Activated CD8-positive, alpha-beta memory T cell treated with anti-CD3 and anti-CD28 coated beads, Interleukin-2, amount 50 U/mL, for 24 hours (primary cell): ENCODE measurements at regions not wholly inside any gene's neighbourhood (a gene's known extent, or its start where the extent isn't known, plus 50 kb on each side); places are given as distances from the start of the nearest gene placed in this dataset.

ENCODE experiments used
- DNase-seq: peaks from one replicate; pipeline ENCODE4 v3.0.0-alpha.2; 2020; ENCODE audit errors: extremely low read depth

GRCh38 chr18:39752351-39752750 is 2186.8 kb upstream of the CELF4 start:
- no peak for DNase-seq

- DNase-seq = no peak
These were observed 2186.3 kb upstream of the CELF4 start for GRCh38 chr18:39751921-39752320.

- no peak for DNase-seq
These were observed 2185.6 kb upstream of the CELF4 start for GRCh38 chr18:39751161-39751560.

- no peak for DNase-seq
These were observed 2183.6 kb upstream of the CELF4 start for GRCh38 chr18:39749154-39749553.

GRCh38 chr18:39748727-39749126 is 2183.1 kb upstream of the CELF4 start:
- no peak for DNase-seq

GRCh38 chr18:39746201-39746600 is 2180.6 kb upstream of the CELF4 start:
- DNase-seq = no peak

GRCh38 chr18:39743463-39743862 is 2177.9 kb upstream of the CELF4 start:
- DNase-seq = no peak

- no peak for DNase-seq
These were observed 2176.3 kb upstream of the CELF4 start for GRCh38 chr18:39741755-39742466.

GRCh38 chr18:39737869-39738268 is 2172.3 kb upstream of the CELF4 start:
- DNase-seq = no peak

- DNase-seq = no peak
These were observed 2167.3 kb upstream of the CELF4 start for GRCh38 chr18:39732918-39733317.

GRCh38 chr18:39730606-39731005 is 2165.0 kb upstream of the CELF4 start:
- DNase-seq = no peak

GRCh38 chr18:39724652-39725051 is 2159.1 kb upstream of the CELF4 start:
- DNase-seq = no peak

GRCh38 chr18:39721712-39722111 is 2156.1 kb upstream of the CELF4 start:
- DNase-seq = no peak

- no peak for DNase-seq
These were observed 2148.4 kb upstream of the CELF4 start for GRCh38 chr18:39713961-39714360.

- DNase-seq = no peak
These were observed 2146.1 kb upstream of the CELF4 start for GRCh38 chr18:39711701-39712100.

- no peak for DNase-seq
These were observed 2139.8 kb upstream of the CELF4 start for GRCh38 chr18:39705362-39705761.

- no peak for DNase-seq
These were observed 2137.3 kb upstream of the CELF4 start for GRCh38 chr18:39702888-39703287.

GRCh38 chr18:39701839-39702238 is 2136.2 kb upstream of the CELF4 start:
- DNase-seq = no peak

- DNase-seq = no peak
These were observed 2135.6 kb upstream of the CELF4 start for GRCh38 chr18:39701055-39701783.

- no peak for DNase-seq
These were observed 2133.9 kb upstream of the CELF4 start for GRCh38 chr18:39699340-39699964.

GRCh38 chr18:39698436-39698835 is 2132.8 kb upstream of the CELF4 start:
- DNase-seq = no peak

- DNase-seq = no peak
These were observed 2127.8 kb upstream of the CELF4 start for GRCh38 chr18:39693359-39693758.
